Naive thymus-derived CD4-positive, alpha-beta T cell (primary cell): ENCODE measurements at regions not wholly inside any gene's neighbourhood (a gene's known extent, or its start where the extent isn't known, plus 50 kb on each side); places are given as distances from the start of the nearest gene placed in this dataset.

Experiments used
- ATAC-seq: fragments of 150-1000 bp; cut with Tn5 transposase; 2 replicates; pipeline ENCODE4 v1.10.0; 2021; ENCODE audit warnings: mild to moderate bottlenecking, moderate library complexity
- CTCF ChIA-PET: fragments of 350-600 bp; sonication (Branson Sonifier 250); formaldehyde crosslinking; loops from one replicate; lab custom pipeline; 2021; ENCODE audit warnings: antibody characterized with exemption; lab: Charles Lee
- POLR2A ChIA-PET: fragments of 350-600 bp; sonication (Branson Sonifier 250); formaldehyde crosslinking; loops from one replicate; lab custom pipeline; 2021; ENCODE audit warnings: antibody characterized with exemption, inconsistent platforms; lab: Charles Lee
- DNase-seq, 9 donors: peaks; one replicate each; pipeline versions ENCODE4 v3.0.0 to v3.0.0-alpha.2; 2020 to 2022; ENCODE audit warnings: mixed read lengths in 1 of 9
- H3K27ac ChIP-seq: one replicate; pipeline ENCODE4 v1.7.0; 2013; ENCODE audit warnings: mild to moderate bottlenecking, low read depth, low read length, moderate library complexity
- H3K27me3 ChIP-seq, 2 donors: one replicate each; pipeline ENCODE4 v1.7.0; 2013; ENCODE audit warnings: low read length in 2 of 2, mild to moderate bottlenecking in 2 of 2, moderate library complexity in 2 of 2; ENCODE audit not compliant: control insufficient read depth in 2 of 2, insufficient read depth in 2 of 2
- H3K36me3 ChIP-seq, 3 experiments: 1 replicate in 2 of 3; 2 replicates in 1 of 3; pipeline ENCODE4 v1.7.0; 2013; ENCODE audit warnings: low read length in 3 of 3, mild to moderate bottlenecking in 3 of 3, moderate library complexity in 1 of 3; ENCODE audit not compliant: insufficient read depth in 3 of 3, control insufficient read depth in 2 of 3
- H3K4me1 ChIP-seq, 2 donors: one replicate each; pipeline ENCODE4 v1.7.0; 2013; ENCODE audit warnings: low read length in 2 of 2, mild to moderate bottlenecking in 2 of 2, moderate library complexity in 1 of 2; ENCODE audit not compliant: control insufficient read depth in 2 of 2, insufficient read depth in 2 of 2
- H3K4me3 ChIP-seq: 2 replicates; pipeline ENCODE4 v1.7.0; 2013; ENCODE audit warnings: mild to moderate bottlenecking, low read length
- H3K9me3 ChIP-seq, 3 experiments: 1 replicate in 2 of 3; 2 replicates in 1 of 3; pipeline ENCODE4 v1.7.0; 2013; ENCODE audit warnings: low read length in 3 of 3; ENCODE audit not compliant: control insufficient read depth in 2 of 3
- H3K27ac Mint-ChIP-seq, 9 donors: one replicate each; pipeline ENCODE4 v1.8.0; 2020 to 2022; ENCODE audit warnings: mixed read lengths in 9 of 9, mild to moderate bottlenecking in 8 of 9, moderate library complexity in 5 of 9, inconsistent platforms in 2 of 9
- H3K27me3 Mint-ChIP-seq, 5 donors: one replicate each; pipeline ENCODE4 v1.8.0; 2021 to 2022; ENCODE audit warnings: mixed read lengths in 5 of 5, mild to moderate bottlenecking in 1 of 5
- H3K36me3 Mint-ChIP-seq, 5 donors: one replicate each; pipeline ENCODE4 v1.8.0; 2020 to 2022; ENCODE audit warnings: mixed read lengths in 5 of 5, mild to moderate bottlenecking in 3 of 5, inconsistent platforms in 1 of 5
- H3K4me1 Mint-ChIP-seq, 7 donors: one replicate each; pipeline ENCODE4 v1.8.0; 2020 to 2022; ENCODE audit warnings: mixed read lengths in 7 of 7, mild to moderate bottlenecking in 3 of 7, inconsistent platforms in 1 of 7
- H3K4me3 Mint-ChIP-seq, 10 donors: one replicate each; pipeline ENCODE4 v1.8.0; 2020 to 2022; ENCODE audit warnings: mild to moderate bottlenecking in 10 of 10, mixed read lengths in 10 of 10, moderate library complexity in 6 of 10, inconsistent platforms in 2 of 10
- H3K9me3 Mint-ChIP-seq, 11 donors: one replicate each; pipeline ENCODE4 v1.8.0; 2020 to 2022; ENCODE audit warnings: mixed read lengths in 11 of 11, mild to moderate bottlenecking in 4 of 11, inconsistent platforms in 1 of 11, moderate library complexity in 1 of 11
- intact Hi-C, 2 donors: fragments of 100-400 bp; cut with micrococcal nuclease; formaldehyde crosslinking; loops; one replicate each; pipeline ENCODE4 v1.15.1; 2023

- H3K9me3 ChIP-seq: no peaks in the 10 kb centered on the region
- Mint-ChIP-seq H3K4me3 (no peak overlapping the region), H3K4me1 (peaks cover 0 to 5% (median 0%) of the 10 kb centered on the region in 7 donors), H3K9me3 (peaks cover 0 to 14% (median 5%) of the 10 kb centered on the region in 11 donors), H3K36me3 (no peaks in the 10 kb centered on the region), H3K27me3 (no peaks in the 10 kb centered on the region), H3K27ac (no peak overlapping the region)
- no peak overlapping the region for H3K4me3 ChIP-seq
- H3K36me3 ChIP-seq: no peaks in the 10 kb centered on the region
- no peaks in the 10 kb centered on the region for H3K27me3 ChIP-seq
- POLR2A ChIA-PET: no interaction called here
- ATAC-seq (no peak), DNase-seq (no peak)
- H3K4me1 ChIP-seq: no peaks in the 10 kb centered on the region
- CTCF ChIA-PET: no interaction called here
- intact Hi-C loops: no loop called here
- H3K27ac ChIP-seq: no peak overlapping the region
These were observed 730.7 kb upstream of the KIF2B start for GRCh38 chr17:53092072-53092471.

GRCh38 chr17:53090770-53091169 is 732.0 kb upstream of the KIF2B start:
- Mint-ChIP-seq H3K4me1 (peaks cover 0 to 5% (median 0%) of the 10 kb centered on the region in 7 donors), H3K27ac (no peak overlapping the region), H3K9me3 (peaks cover 0 to 13% (median 2%) of the 10 kb centered on the region in 11 donors), H3K27me3 (no peaks in the 10 kb centered on the region), H3K36me3 (no peaks in the 10 kb centered on the region), H3K4me3 (no peak overlapping the region)
- ChIA-PET POLR2A (no interaction called here), CTCF (no interaction called here)
- no peaks in the 10 kb centered on the region for H3K36me3 ChIP-seq
- intact Hi-C loops: no loop called here
- no peaks in the 10 kb centered on the region for H3K4me1 ChIP-seq
- H3K4me3 ChIP-seq: no peak overlapping the region
- ATAC-seq (no peak), DNase-seq (no peak)
- no peaks in the 10 kb centered on the region for H3K9me3 ChIP-seq
- H3K27ac ChIP-seq: no peak overlapping the region
- no peaks in the 10 kb centered on the region for H3K27me3 ChIP-seq

- Histone ChIP-seq H3K27ac (no peak overlapping the region), H3K27me3 (no peaks in the 10 kb centered on the region), H3K4me1 (no peaks in the 10 kb centered on the region), H3K4me3 (no peak overlapping the region), H3K36me3 (no peaks in the 10 kb centered on the region), H3K9me3 (no peaks in the 10 kb centered on the region)
- Mint-ChIP-seq H3K9me3 (peaks cover 0 to 17% (median 2%) of the 10 kb centered on the region in 11 donors), H3K36me3 (no peaks in the 10 kb centered on the region), H3K27me3 (no peaks in the 10 kb centered on the region), H3K4me3 (no peak overlapping the region), H3K4me1 (peaks cover 0 to 5% (median 0%) of the 10 kb centered on the region in 7 donors), H3K27ac (no peak overlapping the region)
- intact Hi-C loops: no loop called here
- DNase-seq: no peak
- ChIA-PET CTCF (no interaction called here), POLR2A (no interaction called here)
- no peak for ATAC-seq
These were observed 734.2 kb upstream of the KIF2B start for GRCh38 chr17:53088481-53088880.

GRCh38 chr17:53061446-53061845 is 761.3 kb upstream of the KIF2B start:
- H3K27me3 Mint-ChIP-seq: no peaks in the 10 kb centered on the region
- no peak for DNase-seq
- intact Hi-C loops: no loop called here

GRCh38 chr17:53058031-53058430 is 764.7 kb upstream of the KIF2B start:
- intact Hi-C loops: no loop called here
- H3K36me3 Mint-ChIP-seq: no peaks in the 10 kb centered on the region
- no peaks in the 10 kb centered on the region for H3K27me3 ChIP-seq

More at GRCh38 chr17:53061446-53061845, 761.3 kb upstream of the KIF2B start:
- Histone ChIP-seq H3K4me3 (no peak overlapping the region), H3K27ac (no peak overlapping the region), H3K36me3 (no peaks in the 10 kb centered on the region), H3K9me3 (no peaks in the 10 kb centered on the region), H3K27me3 (no peaks in the 10 kb centered on the region), H3K4me1 (no peaks in the 10 kb centered on the region)
- H3K4me3 Mint-ChIP-seq: no peak overlapping the region
- no peak overlapping the region for H3K27ac Mint-ChIP-seq
- no peaks in the 10 kb centered on the region for H3K36me3 Mint-ChIP-seq
- ATAC-seq: no peak
- POLR2A ChIA-PET: no interaction called here
- no peaks in the 10 kb centered on the region for H3K4me1 Mint-ChIP-seq
- peaks cover 2 to 26% (median 12%) of the 10 kb centered on the region in 11 donors for H3K9me3 Mint-ChIP-seq
- CTCF ChIA-PET: no interaction called here

GRCh38 chr17:53046781-53047180 is 775.9 kb upstream of the KIF2B start:
- ChIA-PET POLR2A (no interaction called here), CTCF (no interaction called here)
- Histone ChIP-seq H3K36me3 (no peaks in the 10 kb centered on the region), H3K27ac (no peak overlapping the region), H3K4me1 (no peaks in the 10 kb centered on the region), H3K27me3 (no peaks in the 10 kb centered on the region), H3K4me3 (no peak overlapping the region), H3K9me3 (no peaks in the 10 kb centered on the region)
- ATAC-seq (no peak), DNase-seq (no peak)
- Mint-ChIP-seq H3K27me3 (no peaks in the 10 kb centered on the region), H3K27ac (no peak overlapping the region), H3K36me3 (no peaks in the 10 kb centered on the region), H3K9me3 (peaks cover 2 to 23% (median 7%) of the 10 kb centered on the region in 11 donors), H3K4me1 (no peaks in the 10 kb centered on the region), H3K4me3 (no peak overlapping the region)
- intact Hi-C loops: no loop called here

More at GRCh38 chr17:53058031-53058430, 764.7 kb upstream of the KIF2B start:
- Histone ChIP-seq H3K27ac (no peak overlapping the region), H3K4me1 (no peaks in the 10 kb centered on the region), H3K36me3 (no peaks in the 10 kb centered on the region), H3K4me3 (no peak overlapping the region), H3K9me3 (no peaks in the 10 kb centered on the region)
- Mint-ChIP-seq H3K4me1 (no peaks in the 10 kb centered on the region), H3K9me3 (peaks cover 0 to 36% (median 14%) of the 10 kb centered on the region in 11 donors), H3K4me3 (no peak overlapping the region), H3K27ac (no peak overlapping the region), H3K27me3 (no peaks in the 10 kb centered on the region)
- DNase-seq (no peak), ATAC-seq (no peak)
- ChIA-PET POLR2A (no interaction called here), CTCF (no interaction called here)

GRCh38 chr17:53039981-53040380 is 782.7 kb upstream of the KIF2B start:
- Mint-ChIP-seq H3K36me3 (no peaks in the 10 kb centered on the region), H3K9me3 (peaks cover 0 to 10% (median 5%) of the 10 kb centered on the region in 11 donors), H3K27me3 (no peaks in the 10 kb centered on the region), H3K4me3 (no peak overlapping the region), H3K4me1 (no peaks in the 10 kb centered on the region), H3K27ac (no peak overlapping the region)
- CTCF ChIA-PET: no interaction called here
- H3K9me3 ChIP-seq: no peaks in the 10 kb centered on the region
- DNase-seq (no peak), ATAC-seq (no peak)
- H3K36me3 ChIP-seq: no peaks in the 10 kb centered on the region
- H3K27me3 ChIP-seq: no peaks in the 10 kb centered on the region
- no peak overlapping the region for H3K27ac ChIP-seq
- no peaks in the 10 kb centered on the region for H3K4me1 ChIP-seq
- intact Hi-C loops: no loop called here
- H3K4me3 ChIP-seq: no peak overlapping the region
- POLR2A ChIA-PET: no interaction called here
